Activated CD4-positive, alpha-beta T cell treated with anti-CD3 and anti-CD28 coated beads, Interleukin-2, amount 50 U/mL, for 48 hours (primary cell): ENCODE measurements at regions not wholly inside any gene's neighbourhood (a gene's known extent, or its start where the extent isn't known, plus 50 kb on each side); places are given as distances from the start of the nearest gene placed in this dataset.

Experiments used
- DNase-seq, 2 experiments: peaks; one replicate each; pipeline ENCODE4 v3.0.0-alpha.2; 2020

DNA sequence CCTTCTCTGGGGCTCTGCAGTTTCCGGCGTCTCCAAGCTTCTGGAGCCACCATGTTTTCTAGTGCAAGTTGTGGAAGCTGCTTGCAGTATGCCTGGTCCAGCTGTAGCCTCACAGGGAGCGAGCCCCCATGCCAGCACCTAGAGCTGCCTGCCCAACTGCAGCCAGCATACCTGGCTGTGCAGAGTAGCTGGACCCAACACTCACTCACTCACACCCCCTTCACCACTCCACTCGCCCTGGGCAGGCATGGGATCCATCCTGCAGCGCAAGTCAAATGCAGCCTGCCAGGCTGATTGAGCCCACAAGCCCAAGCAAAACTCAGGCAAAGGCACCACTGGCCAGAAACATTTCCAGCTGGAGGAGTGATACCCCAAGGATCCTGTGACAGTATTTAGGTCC is 797.3 kb downstream of the SLC16A7 start:
- DNase-seq = no peak

DNA sequence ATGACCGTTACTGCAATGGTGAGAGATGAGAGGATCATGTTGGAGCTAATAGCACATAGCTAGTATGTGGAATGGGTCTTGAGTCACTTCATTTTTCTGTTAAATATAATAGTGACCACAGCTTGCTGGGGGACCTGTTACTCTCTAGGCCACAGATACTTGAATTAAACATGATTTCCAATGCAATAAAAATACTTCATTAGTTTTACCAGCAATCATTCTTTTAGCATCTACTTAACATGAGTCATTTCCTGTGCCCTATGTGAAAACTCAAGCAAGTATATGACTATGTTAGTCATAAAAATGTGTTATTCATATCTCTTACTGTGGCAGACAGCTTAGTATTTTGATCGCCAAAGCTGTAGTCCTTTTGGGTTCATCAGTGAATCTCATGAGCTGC is 798.8 kb downstream of the SLC16A7 start:
- no peak for DNase-seq

DNA sequence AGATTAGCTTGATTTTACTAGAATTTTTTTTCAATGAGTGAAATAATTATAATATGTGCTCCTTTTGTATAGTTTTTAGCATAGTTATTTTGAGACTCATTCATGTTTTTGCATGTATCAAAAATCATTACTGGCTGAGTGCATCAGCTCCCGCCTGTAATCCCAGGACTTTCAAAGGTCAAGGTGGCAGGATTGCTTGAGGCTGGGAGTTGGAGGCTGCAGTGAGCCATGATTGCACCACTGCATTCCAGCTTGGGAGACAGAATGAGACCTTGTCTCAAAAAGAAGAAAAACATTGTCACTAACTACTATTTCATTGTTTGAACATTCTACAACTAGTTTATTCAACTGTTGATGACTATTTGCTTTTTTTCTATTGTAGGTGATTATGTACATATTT is 802.7 kb downstream of the SLC16A7 start:
- no peak for DNase-seq

DNA sequence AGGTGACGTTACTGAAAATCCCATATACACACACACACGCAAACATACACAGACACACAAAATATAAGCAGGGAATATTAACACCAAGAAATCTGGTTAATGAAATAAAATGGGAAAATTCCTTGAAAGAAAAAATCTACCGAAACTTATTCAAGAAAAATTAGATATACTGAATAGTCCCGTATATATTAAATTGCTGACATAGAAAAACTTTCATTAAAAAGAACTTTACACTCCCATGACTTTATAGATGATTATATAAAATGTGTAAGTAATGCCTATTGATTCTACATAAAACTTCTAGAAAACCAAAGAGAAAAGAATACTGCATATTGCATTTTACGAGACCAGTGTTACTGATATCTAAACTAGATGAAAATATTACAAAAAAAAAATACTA is 803.2 kb downstream of the SLC16A7 start:
- DNase-seq = no peak

DNA sequence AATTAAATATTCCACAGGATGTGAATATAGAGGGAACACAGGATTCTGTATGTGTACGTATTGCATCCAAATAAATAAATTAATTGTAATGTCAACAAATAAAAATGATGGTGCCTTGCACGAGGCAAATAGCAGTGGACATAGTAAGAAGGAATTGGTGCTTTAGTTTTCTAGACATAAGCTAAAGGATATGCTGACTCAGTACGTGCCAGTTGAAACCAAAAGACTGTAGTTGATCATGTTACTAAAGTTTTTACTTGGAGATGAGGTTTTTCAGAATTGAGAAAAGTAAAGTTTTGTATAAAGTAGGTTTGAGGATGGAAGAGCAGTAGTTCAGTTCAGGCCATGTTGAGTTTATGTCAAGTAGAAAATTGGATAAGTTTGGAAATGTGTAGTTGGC is 807.2 kb downstream of the SLC16A7 start:
- no peak for DNase-seq

- DNase-seq = no peak
Observed at GRCh38 chr12:60415351-60415750, 819.5 kb downstream of the SLC16A7 start.

GRCh38 chr12:60419986-60420385 is 824.2 kb downstream of the SLC16A7 start:
- DNase-seq = no peak

DNA sequence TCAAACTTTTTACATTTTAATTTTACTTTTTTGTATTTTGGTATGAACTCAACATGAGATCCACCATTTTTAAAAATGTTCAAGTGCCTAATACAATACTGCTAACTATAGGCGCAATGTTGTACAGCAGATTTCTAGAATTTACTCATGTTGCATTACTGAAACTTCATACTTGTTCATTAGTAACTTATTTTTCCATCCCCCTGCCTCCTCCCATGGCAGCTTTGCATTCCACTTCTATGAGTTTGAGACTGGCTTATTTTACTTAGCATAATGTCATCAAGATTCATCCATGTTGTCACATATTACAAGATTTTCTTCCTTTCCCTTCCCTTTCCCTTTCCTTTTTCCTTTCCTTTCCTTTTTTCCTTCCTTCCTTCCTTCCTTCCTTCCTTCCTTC is 825.9 kb downstream of the SLC16A7 start:
- DNase-seq = no peak

DNA sequence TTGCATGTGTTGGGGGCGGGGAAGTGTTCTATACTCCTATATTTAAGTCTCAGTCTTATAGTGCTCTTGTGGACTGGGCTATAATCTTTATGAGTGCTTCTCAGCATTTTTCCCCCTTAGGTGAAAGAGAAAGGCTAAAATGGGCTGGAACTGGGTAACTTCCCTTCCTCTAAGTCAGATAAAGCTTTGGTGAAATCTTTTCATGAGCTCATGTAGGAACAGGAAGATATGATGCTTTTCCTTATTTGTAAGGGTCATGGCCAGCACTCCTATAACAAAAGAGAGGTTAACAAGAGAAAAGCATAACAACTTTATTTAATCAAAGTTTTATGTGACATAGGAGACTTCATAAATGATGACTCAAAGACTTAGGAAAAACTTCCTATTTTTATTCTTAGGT is 841.5 kb downstream of the SLC16A7 start:
- DNase-seq = no peak

DNA sequence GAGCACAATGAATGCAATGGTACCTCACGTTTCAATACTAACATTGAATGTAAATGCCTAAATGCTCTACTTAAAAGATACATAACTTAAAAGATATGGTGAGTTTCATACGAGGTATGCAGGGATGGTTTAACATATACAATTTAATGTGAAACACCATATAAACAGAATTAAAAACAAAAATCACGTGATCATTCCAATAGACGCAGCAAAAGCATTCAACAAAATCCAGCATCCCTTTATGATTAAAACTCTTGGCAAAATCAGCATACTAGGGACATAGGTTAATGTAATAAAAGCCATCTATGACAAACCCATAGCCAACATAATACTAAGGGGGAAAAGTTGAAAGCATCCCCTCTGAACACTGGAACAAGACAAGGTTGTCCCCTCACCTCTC is 845.7 kb downstream of the SLC16A7 start:
- no peak for DNase-seq

DNA sequence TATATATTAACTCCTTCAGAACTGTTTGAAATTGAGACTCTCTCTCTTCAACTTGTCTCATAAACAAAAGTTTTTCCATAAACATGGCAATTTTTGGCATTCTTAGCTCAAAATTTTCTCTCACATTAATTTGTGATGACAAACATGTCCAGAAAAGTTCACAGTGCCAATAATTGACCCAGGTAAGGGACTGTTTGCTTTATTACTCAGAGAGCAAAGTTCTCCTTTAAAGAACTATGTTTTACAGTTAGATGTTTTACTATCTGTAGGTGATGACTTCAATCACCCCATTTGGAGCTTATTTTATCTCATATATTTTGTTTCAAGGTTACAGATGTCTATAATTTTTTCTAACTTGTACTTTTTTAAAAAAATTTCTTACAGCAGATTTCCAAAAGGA is 855.6 kb downstream of the SLC16A7 start:
- no peak for DNase-seq

GRCh38 chr12:60465060-60465459 is 869.2 kb downstream of the SLC16A7 start:
- DNase-seq = no peak

DNA sequence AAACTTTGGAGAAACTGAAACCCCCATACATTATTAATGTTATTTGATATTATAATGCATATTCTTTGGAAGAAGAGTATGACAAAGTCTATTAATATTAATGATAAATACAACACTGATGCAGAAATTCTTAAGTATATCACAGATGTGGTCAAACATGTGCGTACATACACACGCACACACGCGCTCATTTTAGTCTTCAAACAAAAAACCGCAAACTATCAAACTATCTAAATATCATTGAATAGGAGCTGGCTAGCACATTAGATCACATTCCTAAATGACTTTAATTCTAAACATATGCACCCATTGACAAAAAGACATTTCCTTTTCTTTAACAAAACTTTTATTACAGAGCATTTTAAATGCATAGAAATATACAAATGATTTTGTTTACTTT is 872.7 kb downstream of the SLC16A7 start:
- DNase-seq = no peak

- DNase-seq = no peak
Observed at GRCh38 chr12:60475825-60476224, 880.0 kb downstream of the SLC16A7 start.

GRCh38 chr12:60487284-60487683 is 891.5 kb downstream of the SLC16A7 start:
- no peak for DNase-seq

- no peak for DNase-seq
Observed at GRCh38 chr12:60489071-60489470, 893.2 kb downstream of the SLC16A7 start.

DNA sequence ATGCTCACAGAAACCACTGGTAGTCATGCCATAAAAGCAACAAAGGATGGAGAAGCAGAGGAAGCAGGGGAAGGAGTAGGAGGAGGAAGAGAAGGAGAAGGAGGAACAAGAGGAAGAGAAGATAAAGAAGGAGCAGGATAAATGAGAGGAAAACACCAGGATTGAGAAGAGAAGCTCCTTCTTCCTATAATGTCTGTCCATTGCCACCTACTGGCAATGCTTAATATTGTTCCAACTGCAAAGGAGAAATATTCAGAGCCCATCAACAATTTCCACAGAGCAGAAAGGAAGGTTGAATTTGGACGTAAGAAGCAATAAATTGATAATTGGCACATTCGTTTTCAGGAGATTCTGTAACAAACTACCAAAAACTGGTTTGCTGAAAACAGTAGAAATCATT is 898.4 kb downstream of the SLC16A7 start:
- DNase-seq = no peak

GRCh38 chr12:60498656-60499055 is 902.8 kb downstream of the SLC16A7 start:
- DNase-seq = no peak

DNA sequence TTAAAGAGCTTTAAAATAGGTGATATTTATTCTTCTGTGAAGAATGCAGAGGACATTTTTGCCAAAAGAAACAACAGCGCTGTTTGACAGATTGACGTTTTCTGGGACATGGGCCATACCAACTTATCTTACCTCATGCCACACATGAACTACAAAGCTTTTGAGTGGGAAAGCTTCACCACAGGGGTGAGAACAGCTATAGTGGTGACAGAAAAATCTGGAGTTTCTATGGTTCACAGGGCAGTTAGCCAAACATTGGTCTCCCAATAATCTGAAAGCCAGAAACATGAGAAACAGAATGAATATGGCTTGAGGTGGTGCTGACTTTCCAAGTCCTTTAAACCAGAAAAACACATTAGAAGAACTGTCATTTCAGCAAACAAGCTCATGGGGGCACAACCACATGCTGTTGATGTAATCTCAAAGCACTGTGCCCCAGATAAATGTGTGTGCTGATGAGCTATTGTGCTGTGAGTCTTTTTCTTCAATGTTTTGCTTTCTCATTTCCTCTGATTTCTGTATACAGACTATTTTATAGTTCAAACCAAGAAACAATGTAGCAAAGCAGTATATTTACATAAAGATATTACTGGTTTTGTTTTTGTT is 905.4 kb downstream of the SLC16A7 start:
- no peak for DNase-seq

- no peak for DNase-seq
Observed at GRCh38 chr12:60522684-60523400, 927.0 kb downstream of the SLC16A7 start.

DNA sequence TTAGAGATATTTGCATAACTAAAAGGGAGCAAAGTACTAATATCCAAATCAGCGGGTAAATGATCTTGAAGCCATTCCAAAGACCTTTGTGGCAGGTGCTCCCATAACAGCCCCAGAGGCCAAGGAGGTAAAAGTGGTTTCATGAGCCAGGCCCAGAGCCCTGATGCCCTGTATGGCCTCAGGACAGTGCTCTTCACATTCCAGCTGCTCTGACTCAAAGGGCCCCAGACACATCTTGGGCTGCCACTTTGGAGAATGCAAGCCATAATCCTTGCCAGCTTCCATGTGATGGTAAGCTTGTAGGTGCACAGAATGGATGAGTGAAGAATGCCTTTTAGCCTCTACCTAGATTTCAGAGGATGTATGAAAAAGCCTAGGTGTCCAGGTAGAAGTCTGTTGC is 933.4 kb downstream of the SLC16A7 start:
- no peak for DNase-seq

- no peak for DNase-seq
Observed at GRCh38 chr12:60529723-60530122, 933.9 kb downstream of the SLC16A7 start.

DNA sequence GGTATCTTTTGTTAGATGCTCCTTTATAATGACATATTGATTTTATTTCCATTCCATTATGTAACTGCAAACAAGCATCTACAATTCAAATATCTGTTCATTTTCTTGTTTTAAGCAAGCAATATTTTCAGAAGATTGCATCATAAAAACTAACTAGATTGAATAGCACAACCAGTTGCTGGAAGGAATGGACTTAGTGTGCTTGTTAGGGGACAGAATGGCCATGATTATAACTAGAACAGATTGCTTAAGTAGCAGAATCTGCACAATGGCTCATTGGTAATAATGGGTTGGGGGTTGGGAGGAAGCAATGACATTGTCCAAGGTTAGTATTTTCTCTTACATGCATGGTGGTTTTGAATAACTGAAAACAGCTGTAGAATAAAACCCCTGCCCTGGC is 939.5 kb downstream of the SLC16A7 start:
- DNase-seq = no peak

DNA sequence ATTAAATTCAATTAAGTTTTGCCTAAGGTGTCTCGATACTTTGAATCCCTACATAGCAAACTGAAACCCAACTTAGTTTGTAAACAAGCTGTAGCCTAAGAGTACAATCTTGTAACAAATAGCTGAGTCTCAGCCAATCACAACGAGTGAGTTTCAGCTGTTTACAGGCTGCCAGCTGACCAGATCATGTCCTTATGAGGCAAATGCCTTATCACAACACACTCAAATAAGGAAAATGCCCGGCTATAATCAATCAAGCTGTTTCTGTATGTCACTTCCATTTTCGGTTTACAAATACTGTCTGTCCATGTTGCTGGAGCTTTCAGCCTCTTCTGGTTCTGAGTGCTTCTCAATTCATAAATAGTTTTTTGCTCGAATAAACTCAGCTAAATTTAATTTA is 943.8 kb downstream of the SLC16A7 start:
- DNase-seq = no peak

GRCh38 chr12:60568914-60569313 is 973.1 kb downstream of the SLC16A7 start:
- DNase-seq = no peak
